NCI-H128 (cell line): ENCODE measurements at regions not wholly inside any gene's neighbourhood (a gene's known extent, or its start where the extent isn't known, plus 50 kb on each side); places are given as distances from the start of the nearest gene placed in this dataset.
"Not testable (repeated sequence)": the region's sequence is repeated elsewhere in the genome, so short reads cannot be mapped to it uniquely, and the experiment has no call there.

Experiments
- DNase-seq: peaks from one replicate; lab custom pipeline; 2025; ENCODE audit not compliant: unreplicated experiment; lab: John Stamatoyannopoulos, UW

DNA sequence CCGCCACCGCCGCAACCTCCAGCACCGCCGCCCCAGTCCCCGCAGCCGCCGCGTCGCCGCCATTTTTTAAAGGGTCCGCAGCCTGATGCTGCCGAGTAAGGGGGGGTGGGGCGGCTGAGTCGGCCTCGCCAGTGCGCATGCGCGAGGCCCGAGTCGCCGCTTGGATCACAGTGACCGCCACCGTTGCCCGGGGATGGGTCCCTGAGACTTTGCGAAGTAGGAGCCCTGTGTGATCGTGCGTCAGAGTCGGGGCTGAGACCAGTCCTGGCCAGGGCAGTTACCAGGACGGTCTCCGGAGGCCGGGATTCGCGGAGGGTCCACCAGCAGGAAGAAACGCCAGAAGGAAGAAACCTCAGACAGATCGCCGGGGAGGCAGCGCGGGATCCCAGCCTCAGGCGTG is 1421.7 kb upstream of the PCDH10 start:
- DNase-seq = not testable (repeated sequence)

DNA sequence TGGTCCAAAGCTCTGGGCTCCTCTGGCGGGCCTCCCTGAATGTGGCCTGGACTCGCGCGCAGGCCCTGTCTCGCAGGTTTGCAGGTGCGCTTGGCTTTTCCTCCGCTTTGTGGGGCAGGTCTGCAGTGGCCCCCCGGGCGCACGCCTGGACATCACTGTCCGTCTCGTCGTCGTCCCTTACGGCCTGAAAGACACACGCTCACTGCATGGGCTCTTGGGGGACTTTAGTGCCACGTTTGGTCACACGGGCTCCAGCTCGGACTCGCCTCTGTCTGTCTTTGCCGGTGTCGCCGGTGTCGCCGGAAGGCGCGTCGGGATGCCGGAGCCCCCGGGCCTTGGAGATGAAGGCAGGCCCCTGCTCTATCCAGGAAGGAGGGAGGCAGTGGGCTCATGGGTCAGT is 1419.9 kb upstream of the PCDH10 start:
- DNase-seq = not testable (repeated sequence)

DNA sequence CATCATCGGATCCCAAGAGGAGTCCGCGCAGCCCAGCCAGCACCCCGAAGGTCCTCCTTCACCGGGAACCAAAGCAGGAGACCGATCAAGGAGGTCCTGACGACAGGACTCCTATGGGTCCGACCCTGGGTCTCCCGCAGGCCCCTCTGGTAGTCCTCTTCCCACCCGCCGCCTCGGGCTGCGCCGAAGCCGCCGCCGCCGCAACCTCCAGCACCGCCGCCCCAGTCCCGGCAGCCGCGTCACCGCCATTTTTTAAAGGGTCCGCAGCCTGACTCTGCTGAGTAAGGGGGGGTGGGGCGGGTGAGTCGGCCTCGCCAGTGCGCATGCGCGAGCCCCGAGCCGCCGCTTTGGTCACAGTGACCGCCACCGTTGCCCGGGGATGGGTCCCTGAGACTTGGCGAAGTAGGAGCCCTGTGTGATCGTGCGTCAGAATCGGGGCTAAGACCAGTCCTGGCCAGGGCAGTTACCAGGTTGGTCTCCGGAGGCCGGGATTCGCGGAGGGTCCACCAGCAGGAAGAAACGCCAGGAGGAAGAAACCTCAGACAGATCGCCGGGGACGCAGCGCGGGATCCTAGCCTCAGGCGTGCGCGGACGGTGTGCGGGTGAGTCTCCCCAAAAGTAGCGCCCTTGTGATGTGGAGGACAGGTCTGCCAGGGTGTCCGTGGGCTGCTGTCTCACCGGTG is 1419.2 kb upstream of the PCDH10 start:
- not testable (repeated sequence) for DNase-seq

DNA sequence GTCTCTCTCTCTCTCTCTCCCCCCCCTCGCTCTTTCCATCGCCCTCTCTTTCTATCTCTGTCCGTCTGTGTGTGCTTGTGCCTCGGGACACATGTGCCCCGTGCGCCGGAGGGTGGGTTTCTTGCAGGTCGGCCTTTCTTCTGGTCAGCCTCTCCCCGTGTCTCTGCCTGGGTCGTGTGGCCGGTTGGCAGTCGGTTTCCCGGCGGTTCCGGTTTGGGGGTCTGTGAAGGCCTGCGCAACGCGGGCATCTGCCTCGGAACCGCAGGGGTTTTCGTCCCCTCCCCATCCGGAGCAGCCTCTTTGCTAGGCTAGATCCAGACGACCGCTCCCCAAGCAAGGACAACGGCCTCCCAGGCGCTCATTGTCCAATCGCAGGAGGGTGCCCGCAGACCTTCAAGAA is 1418.5 kb upstream of the PCDH10 start:
- DNase-seq = not testable (repeated sequence)

DNA sequence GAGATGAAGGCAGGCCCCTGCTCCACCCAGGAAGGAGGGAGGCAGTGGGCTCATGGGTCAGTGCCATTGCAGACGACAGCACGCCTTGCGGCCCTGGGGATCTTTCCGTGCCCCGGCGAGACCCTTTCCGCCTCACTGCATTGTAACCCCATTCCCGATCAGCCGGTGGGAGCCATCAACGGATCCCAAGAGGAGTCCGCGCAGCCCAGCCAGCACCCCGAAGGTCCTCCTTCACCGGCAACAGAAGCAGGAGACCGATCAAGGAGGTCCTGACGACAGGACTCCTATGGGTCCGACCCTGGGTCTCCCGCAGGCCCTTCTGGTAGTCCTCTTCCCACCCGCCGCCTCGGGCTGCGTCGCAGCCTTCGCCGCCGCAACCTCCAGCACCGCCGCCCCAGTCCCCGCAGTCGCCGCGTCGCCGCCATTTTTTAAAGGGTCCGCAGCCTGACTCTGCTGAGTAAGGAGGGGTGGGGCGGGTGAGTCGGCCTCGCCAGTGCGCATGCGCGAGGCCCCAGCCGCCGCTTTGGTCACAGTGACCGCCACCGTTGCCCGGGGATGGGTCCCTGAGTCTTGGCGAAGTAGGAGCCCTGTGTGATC is 1417.0 kb upstream of the PCDH10 start:
- DNase-seq = not testable (repeated sequence)

DNA sequence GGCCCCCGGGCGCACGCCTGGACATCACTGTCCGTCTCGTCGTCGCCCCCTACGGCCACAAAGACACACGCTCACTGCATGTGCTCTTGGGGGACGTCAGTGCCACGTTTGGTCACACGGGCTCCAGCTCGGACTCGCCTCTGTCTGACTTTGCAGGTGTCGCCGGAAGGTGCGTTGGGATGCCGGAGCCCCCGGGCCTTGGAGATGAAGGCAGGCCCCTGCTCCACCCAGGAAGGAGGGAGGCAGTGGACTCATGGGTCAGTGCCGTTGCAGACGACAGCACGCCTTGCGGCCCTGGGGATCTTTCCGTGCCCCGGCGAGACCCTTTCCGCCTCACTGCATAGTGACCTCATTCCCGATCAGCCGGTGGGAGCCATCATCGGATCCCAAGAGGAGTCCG is 1414.8 kb upstream of the PCDH10 start:
- DNase-seq = not testable (repeated sequence)

DNA sequence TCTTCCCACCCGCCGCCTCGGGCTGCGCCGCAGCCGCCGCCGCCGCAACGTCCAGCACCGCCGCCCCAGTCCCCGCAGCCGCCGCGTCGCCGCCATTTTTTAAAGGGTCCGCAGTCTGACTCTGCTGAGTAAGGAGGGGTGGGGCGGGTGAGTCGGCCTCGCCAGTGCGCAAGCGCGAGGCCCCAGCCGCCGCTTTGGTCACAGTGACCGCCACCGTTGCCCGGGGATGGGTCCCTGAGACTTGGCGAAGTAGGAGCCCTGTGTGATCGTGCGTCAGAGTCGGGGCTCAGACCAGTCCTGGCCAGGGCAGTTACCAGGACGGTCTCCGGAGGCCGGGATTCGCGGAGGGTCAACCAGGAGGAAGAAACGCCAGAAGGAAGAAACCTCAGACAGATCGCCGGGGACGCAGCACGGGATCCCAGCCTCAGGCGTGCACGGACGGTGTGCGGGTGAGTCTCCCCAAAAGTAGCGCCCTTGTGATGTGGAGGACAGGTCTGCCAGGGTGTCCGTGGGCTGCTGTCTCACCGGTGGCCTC is 1414.2 kb upstream of the PCDH10 start:
- DNase-seq = not testable (repeated sequence)

DNA sequence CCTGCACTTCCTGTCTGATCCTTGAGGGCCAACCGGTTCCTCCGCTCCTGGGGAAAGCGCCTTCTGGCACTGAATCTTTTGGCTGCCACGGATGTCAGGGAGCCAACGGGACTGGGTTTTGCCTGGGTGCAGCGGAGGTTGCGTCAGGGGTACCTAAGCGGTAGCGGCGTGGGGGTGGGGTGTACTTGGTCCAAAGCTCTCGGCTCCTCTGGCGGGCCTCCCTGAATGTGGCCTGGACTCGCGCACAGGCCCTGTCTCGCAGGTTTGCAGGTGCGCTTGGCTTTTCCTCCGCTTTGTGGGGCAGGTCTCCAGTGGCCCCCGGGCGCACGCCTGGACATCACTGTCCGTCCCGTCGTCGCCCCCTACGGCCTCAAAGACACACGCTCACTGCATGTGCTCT is 1410.1 kb upstream of the PCDH10 start:
- not testable (repeated sequence) for DNase-seq

DNA sequence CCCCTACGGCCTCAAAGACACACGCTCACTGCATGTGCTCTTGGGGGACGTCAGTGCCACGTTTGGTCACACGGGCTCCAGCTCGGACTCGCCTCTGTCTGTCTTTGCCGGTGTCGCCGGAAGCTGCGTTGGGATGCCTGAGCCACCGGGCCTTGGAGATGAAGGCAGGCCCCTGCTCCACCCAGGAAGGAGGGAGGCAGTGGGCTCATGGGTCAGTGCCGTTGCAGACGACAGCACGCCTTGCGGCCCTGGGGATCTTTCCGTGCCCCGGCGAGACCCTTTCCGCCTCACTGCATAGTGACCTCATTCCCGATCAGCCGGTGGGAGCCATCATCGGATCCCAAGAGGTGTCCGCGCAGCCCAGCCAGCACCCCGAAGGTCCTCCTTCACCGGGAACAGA is 1407.3 kb upstream of the PCDH10 start:
- not testable (repeated sequence) for DNase-seq

DNA sequence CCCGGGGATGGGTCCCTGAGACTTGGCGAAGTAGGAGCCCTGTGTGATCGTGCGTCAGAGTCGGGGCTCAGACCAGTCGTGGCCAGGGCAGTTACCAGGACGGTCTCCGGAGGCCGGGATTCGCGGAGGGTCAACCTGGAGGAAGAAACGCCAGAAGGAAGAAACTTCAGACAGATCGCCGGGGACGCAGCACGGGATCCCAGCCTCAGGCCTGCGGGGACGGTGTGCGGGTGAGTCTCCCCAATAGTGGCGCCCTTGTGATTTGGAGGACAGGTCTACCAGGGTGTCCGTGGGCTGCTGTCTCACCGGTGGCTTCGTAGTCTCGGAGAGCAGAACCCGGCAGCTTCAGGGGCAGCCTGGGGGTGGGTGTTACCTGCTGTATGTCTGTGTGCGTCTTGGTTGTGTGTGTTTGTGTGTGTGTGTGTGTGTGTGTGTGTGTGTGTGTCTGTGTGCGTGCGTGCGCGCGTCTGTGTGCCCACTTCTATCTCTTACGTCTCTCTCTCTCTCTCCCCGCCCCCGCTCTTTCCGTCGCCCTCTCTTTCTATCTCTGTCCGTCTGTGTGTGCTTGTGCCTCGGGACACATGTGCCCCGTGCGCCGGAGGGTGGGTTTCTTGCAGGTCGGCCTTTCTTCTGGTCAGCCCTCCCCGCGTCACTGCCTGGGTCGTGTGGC is 1406.4 kb upstream of the PCDH10 start:
- DNase-seq = not testable (repeated sequence)

DNA sequence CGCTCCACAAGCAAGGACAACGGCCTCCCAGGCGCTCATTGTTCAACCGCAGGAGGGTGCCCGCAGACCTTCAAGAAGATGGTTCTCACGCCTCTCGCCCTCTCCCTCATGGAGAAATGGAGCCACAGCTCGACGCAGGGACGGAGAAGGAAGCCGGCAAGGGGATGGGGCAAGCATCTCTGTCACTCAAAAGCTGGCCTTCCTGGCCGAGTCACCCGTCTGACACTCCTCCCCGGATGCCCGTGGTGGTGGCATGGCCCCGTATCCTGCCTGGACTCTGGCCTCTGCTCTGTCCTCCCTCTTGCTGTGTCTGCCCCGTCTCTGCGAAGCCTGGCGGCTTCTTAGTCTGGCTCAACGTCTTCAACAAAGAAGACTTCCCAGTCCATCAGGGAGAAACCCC is 1405.7 kb upstream of the PCDH10 start:
- not testable (repeated sequence) for DNase-seq

DNA sequence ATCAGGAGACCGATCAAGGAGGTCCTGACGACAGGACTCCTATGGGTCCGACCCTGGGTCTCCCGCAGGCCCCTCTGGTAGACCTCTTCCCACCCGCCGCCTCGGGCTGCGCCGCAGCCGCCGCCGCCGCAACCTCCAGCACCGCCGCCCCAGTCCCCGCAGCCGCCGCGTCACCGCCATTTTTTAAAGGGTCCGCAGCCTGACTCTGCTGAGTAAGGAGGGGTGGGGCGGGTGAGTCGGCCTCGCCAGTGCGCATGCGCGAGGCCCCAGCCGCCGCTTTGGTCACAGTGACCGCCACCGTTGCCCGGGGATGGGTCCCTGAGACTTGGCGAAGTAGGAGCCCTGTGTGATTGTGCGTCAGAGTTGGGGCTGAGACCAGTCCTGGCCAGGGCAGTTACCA is 1401.9 kb upstream of the PCDH10 start:
- not testable (repeated sequence) for DNase-seq

DNA sequence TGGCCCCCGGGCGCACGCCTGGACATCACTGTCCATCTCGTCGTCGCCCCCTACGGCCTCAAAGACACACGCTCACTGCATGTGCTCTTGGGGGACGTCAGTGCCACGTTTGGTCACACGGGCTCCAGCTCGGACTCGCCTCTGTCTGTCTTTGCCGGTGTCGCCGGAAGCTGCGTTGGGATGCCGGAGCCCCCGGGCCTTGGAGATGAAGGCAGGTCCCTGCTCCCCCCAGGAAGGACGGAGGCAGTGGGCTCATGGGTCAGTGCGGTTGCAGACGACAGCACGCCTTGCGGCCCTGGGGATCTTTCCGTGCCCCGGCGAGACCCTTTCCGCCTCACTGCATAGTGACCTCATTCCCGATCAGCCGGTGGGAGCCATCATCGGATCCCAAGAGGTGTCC is 1399.9 kb upstream of the PCDH10 start:
- DNase-seq = not testable (repeated sequence)

DNA sequence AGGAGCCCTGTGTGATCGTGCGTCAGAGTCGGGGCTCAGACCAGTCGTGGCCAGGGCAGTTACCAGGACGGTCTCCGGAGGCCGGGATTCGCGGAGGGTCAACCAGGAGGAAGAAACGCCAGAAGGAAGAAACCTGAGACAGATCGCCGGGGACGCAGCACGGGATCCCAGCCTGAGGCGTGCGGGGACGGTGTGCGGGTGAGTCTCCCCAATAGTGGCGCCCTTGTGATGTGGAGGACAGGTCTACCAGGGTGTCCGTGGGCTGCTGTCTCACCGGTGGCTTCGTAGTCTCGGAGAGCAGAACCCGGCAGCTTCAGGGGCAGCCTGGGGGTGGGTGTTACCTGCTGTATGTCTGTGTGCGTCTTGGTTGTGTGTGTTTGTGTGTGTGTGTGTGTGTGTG is 1399.1 kb upstream of the PCDH10 start:
- not testable (repeated sequence) for DNase-seq

DNA sequence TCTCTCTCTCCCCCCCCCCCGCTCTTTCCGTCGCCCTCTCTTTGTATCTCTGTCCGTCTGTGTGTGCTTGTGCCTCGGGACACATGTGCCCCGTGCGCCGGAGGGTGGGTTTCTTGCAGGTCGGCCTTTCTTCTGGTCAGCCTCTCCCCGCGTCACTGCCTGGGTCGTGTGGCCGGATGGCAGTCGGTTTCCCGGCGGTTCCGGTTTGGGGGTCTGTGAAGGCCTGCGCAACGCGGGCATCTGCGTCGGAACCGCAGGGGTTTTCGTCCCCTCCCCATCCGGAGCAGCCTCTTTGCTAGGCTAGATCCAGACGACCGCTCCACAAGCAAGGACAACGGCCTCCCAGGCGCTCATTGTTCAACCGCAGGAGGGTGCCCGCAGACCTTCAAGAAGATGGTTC is 1398.6 kb upstream of the PCDH10 start:
- DNase-seq = not testable (repeated sequence)

DNA sequence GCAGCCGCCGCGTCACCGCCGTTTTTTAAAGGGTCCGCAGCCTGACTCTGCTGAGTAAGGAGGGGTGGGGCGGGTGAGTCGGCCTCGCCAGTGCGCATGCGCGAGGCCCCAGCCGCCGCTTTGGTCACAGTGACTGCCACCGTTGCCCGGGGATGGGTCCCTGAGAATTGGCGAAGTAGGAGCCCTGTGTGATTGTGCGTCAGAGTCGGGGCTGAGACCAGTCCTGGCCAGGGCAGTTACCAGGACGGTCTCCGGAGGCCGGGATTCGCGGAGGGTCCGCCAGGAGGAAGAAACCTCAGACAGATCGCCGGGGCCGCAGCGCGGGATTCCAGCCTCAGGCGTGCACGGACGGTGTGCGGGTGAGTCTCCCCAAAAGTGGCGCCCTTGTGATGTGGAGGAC is 1386.9 kb upstream of the PCDH10 start:
- DNase-seq = not testable (repeated sequence)

DNA sequence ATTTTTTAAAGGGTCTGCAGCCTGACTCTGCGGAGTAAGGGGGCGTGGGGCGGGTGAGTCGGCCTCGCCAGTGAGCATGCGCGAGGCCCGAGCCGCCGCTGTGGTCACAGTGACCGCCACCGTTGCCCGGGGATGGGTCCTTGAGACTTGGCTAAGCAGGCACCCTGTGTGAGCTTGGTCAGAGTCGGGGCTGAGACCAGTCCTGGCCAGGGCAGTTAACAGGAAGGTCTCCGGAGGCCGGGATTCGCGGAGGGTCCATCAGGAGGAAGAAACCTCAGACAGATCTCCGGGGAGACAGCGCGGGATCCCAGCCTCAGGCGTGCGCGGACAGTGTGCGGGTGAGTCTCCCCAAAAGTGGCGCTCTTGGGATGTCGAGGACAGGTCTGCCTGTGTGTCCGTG is 1384.4 kb upstream of the PCDH10 start:
- no peak for DNase-seq

DNA sequence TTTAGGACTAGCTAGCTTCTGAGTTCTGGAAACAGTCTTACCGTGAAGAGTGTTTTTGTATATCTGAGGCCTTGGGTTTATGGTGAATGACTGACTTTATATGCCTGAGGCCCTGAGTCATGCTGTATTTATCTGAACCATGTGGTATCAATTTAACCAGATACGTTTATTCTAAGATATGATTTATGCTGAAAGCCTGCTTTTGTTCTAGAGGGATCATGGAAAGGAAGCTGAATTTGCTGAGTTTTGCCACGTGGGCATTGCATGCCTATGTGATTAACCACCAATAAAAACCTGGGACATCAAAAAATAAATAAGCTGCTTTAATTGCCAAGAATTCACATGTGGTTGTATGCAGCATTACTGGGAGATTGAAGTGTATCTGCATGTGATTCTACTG is 1374.7 kb upstream of the PCDH10 start:
- not testable (repeated sequence) for DNase-seq

DNA sequence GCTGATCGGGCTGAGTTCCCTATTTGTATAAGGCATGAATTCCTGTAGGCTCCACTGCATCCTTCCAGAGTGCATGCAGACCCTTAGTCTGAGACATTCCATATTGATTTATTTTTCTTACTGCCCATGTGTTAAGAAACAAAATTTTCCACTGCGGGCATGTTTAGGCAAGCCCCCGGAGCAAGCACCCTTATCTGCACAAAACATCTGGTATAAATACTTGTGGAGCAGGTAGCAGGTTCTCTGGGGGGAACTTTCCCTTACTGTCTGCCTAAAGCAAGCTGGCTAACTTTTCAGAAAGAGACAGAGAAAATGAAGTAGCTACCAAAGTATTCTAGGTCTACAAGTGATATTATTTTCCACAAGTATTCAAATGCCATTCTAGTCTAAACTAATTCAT is 1338.5 kb upstream of the PCDH10 start:
- DNase-seq = not testable (repeated sequence)
